SW 1271 (cell line): ENCODE measurements at regions not wholly inside any gene's neighbourhood (a gene's known extent, or its start where the extent isn't known, plus 50 kb on each side); places are given as distances from the start of the nearest gene placed in this dataset.
A peak's percentile ranks its signal among the peaks of the same experiment; 100 is the strongest.

Experiments used
- DNase-seq, 2 experiments: peaks; one replicate each; lab custom pipeline; 2025; lab: John Stamatoyannopoulos, UW

DNA sequence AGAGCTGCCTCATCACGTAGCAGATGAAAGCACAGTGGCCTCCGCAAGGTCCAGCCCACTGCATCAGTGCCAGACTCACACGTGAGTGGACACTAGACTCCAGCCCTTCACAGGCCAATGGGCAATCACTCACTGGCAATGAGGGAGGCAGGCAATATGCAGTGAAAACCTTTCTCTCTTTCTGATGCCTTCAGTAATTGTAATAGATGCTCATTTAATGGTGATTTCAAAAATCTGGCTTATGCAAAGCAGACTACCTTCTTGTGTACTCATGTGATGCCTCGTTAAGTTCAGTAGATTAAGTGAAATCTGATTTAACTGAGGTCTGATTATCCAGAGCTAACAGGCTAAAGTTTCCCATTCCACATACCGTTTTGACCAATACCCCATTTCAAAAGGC, 546.9 kb downstream of the MIAT start:
- DNase-seq = no peak

DNA sequence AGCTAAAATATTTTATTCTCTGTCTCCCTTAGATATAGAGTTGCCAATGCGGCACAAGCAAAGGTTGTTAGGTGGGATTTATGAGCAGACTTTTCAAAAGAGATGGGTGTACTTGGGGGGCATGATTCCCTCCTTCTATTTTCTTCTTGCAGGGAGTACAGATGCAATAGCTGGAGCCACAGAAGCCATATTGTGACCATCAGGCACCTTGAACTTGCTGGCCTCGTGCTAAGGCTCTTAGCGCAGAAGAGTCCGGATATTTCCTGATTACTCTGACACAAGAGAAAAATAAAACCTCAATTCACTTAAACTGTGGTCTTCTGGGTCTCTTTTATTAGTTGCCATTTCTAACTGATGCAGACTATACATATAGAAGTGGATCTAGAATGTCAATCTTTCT, 547.4 kb downstream of the MIAT start:
- DNase-seq = no peak

DNA sequence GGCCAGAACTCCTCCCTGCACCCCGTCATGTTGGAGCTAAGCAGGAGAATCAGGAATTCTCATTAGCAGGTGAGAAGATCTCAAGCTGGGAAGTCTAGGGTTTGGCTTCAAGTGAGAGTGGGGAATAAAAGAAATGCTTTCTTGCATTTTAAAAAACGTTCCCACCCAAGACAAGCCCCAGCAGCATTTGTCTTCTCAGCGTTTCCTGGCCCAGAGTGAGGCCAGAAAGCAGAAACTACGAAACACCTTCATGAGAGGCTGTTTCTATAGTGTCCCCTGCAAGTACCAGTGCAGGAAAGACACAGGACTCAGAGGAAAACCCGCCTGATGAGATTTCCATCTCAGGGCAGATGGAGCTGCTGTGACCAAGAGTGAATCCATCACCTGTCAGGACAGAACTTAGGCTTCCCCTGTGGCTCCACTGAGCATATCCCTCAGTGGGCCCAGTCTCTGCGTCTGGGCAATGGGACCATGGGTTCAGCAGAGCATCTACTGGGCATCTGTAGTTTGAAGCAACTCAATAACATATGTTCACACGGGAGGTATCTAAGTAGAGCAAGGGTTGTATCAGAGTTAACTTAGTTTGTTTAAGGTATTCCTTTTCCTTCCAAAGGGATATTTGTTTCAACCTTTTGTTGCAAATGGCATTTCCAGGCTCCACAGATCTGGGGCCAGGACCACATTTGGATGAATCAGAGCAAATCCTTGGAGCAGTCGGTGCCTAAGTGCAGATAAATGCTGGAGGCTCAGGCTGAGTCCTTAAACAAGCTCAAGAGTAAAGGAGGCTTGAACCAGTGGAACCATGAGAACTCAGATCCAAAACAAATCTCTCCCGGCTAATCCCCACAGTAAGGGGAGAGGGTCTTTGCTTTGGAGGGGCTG, 548.3 kb downstream of the MIAT start:
- no peak for DNase-seq

DNA sequence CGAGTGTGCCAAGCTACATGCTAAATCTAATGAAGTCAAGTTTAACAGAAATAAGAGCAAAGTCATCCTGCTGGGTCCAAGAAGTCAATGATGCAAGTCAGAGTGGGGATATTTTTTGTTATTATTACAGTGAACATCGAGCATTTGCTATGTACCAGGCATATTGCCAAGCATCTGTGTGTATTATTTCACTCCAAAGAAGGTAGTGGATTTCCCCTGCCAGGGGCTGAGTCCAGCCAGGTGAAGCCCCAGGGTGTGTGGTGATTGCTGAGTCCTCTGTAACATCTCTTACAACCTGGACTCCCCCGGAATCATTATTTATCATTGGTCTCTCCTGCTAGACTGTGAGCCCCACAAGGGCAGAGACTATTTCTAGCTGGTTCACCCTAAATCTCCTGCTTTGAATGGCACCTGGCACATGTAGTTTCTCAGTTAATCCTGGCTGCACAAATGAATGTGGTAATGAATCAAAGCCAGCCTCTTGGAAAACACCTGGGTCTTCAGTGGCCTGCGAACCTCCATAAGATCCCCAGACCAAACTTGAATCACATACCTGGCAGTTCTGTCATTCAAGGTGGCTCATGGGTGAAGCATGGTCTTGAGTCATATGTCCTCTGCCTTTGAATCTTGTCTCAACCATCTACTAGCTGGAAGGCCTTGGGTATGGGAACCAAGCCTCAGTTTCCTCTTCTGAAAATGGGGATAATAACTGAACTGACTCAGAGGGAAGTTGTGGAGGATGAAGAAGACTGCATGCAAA, 549.2 kb downstream of the MIAT start:
- DNase-seq = no peak

DNA sequence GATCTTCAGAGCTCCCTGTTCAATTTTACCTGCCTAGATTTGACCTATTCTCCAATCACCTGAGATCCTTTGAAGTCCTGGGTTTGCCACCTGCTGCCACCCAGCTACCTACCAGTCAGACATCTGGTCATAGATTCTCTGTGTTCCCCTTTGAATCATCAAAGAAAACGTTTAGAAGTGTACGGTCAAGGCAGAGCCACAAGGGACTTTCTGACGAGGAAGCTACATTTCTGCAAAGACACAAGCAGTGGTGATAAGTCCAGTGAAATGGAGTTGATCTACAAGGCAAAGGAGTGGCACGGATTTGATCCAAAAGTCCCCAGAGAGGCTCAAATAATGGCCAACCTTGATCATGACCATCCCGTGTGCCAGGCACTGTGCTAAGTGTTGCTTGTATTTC, 549.9 kb downstream of the MIAT start:
- DNase-seq = no peak

DNA sequence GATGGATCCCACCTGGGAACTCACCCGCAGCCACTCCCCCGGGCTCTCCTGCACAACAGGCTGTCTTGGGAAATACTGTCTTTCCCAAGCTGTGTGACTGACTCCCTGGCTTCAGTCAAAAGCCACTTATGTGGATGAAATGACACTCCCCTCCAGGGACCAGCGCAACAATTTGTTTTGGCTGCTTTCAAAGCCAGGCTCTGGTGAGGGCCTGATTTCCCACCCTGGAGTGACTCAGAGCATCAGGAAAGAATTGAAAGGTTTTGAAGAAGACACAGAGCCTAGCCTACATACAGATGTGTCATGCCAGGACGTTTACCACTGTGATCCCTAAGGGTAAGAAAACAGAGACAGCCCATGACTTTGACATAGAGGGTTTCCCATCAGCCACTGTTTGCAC, 550.5 kb downstream of the MIAT start:
- DNase-seq = no peak

DNA sequence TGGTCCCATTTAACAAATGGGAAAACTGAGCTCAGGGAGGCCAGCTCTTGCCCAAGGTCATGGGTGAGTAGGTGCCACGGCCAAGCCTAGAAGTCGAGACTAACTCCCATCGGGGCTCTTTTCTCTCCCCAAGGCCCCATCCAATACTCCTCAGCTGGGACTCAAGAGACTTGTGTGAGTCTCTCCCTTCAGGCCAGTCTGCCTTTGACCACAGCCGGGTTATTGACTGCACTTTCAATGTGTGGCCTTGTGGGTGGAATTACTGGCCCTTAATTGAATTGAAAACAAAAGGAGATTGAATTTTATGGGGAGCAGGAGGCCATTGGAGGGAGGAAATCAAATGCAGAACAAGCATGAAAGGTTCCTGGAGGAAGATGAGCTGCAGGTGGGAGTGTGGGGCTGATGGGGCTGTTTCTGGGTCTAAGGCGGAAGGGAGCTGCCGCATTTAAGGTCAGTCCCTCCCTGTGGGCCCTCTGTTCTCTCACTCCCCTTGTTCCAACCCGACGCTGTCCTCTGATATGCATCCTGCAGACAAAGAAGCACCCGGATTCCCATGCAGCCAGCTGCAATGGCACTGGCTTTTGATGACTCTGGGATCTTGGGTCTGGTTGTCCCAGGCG, 552.8 kb downstream of the MIAT start:
- no peak for DNase-seq

DNA sequence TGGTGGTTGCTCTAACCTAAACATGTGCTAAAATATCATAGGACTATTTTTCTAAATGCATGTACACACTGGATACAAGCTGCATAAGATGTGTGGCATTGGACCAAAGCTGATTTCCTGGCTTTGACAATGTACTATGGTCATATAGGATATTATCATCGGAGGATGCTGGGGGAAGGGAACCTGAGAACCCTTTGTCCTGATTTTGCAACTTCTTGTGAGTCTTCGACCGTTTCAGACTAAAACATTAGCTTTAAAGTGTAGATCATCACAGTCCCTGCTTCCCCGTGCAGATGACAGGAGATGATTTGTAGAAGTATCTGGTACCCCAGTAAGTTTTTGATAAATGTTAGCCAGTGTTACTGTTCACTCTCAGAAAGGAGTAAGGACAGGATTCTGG, 554.7 kb downstream of the MIAT start:
- no peak for DNase-seq

DNA sequence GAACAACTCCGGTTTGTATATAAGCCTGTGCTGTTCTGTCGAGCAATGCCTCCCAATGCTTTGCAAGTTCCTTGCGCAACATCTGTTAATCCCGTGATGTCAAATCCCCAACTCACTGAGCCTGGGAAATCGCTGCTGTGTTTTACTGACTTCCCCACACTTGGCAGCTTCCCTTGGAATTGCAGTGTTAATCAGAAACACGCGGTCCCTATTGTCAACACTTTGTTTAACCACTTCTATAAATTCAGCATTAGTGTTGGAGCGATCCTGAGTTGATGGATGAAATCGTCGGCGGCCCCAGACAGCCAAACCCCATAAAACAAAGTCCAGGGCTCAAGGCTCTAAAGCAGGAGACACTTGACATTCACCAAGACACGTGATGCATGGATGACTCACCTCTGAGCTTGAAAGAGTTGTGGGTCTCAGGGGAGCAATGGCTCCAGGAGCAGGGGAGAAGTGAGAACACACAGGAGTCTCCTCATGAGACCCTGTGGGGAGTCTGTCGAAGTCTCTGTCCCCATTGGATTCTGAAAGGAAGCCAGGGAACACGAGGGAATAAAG, 555.3 kb downstream of the MIAT start:
- no peak for DNase-seq

DNA sequence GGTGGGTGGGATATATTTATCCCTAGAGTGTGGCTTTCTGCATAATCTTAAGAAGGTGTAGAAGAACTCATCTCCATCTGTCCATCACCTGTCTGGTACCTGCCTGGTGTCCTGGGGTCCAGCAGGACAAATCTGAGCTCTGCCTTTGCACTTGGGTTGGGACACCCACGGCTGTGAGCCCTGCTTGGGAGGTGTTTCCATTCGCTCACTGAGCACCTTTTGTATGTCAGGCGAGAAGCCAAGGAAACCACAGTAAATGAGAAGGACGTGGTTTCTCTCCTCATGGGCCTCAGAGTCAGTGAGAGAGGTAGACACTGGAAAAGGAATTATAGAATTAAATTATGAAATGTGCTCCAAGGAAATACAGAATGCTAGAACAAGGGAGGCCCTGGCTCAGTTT, 555.9 kb downstream of the MIAT start:
- DNase-seq = no peak

DNA sequence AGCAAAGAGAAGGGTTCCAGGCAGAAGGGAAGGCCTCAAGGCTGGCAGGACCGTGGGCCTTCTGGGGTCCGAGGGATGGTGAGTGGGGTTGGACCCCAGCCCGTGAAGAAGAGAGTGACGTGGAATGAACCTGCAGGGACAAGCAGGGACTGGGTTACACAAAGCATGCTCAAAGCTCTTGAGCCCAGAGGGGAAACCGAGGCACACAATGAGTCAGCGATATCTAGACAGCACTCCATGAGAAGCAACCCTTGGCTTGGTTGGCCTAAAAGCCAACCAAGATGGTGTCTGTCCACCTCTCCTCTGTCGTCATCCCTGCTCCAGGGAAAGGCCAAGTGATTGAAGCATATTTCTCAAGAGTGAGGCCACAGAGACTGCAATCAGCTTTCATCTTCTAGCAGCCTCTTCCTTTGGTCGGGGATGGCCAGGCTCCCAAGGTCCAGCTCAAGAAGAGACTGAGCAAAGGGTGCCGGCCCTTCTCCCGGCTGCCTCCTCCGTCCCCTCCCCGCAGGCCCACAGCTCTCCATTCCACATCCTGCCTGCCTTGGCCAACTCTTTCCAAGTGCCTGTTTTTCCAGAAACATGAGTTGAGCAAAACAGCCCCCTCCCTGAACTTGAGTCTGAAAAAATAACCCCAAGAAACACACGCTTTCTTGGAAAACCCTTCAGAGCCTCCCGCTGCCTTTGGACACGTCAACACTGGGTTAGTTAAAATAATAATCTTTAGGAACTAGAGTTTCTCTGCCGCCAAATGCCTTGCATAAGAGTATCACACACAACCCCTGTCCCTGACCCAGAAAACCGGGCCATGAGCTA, 556.6 kb downstream of the MIAT start:
- DNase-seq = no peak

DNA sequence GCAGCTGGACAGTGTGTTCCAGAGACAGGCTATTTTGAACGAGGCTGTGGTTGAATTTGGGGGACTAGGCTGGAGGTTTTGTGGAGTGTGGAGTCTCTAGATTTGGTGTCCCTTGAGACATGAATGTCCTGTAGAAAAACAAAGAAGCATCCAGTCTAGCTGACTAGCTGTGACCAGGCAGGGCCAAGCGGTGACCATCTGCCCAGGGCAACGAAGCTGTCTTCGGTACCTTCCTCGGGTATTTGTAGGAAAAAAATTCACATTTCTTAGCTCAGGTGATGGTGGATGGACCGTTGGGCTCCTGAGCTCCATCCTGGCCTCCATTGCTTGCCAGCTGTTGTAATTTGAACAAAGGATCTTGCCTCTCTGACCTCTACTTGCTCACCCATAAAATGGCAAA, 557.3 kb downstream of the MIAT start:
- no peak for DNase-seq

DNA sequence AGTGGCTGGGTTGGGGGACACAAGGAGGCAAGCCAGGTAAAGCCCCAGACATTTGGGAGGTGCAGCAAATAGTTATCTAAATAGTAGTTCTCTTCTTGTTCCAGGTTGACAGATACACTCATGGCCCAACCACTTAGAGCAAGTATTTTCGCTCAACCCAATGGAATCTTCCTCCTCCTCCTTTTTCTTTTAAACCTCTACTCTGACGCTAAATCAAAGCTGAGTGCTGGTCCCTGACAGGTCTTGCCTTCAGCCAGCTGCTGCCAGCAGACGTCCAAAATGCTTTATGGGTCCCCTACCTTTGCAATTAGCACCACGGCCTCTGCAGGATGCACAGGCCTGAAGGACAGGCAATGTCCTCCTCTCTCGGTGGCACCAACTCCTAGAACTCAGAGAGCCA, 558.5 kb downstream of the MIAT start:
- DNase-seq = no peak

DNA sequence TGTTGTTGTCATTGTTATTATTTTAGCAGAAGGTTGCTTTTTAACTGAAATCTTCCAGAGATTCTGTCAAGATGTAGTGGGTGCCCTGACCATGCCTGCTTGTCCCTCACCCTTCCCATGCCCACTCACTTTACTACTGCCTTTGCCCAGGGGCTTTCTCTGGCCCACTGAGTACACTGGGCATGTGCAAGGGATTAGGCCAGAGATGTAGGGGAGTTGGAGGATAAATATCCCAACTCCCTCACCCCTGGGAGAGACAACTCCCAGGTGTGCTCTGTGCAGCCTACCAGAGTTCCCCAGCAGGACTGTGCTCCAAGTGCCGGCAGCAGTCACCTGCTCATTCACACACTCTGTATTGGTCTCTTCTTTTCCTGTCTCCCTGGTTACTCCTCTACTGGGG, 559.1 kb downstream of the MIAT start:
- no peak for DNase-seq

DNA sequence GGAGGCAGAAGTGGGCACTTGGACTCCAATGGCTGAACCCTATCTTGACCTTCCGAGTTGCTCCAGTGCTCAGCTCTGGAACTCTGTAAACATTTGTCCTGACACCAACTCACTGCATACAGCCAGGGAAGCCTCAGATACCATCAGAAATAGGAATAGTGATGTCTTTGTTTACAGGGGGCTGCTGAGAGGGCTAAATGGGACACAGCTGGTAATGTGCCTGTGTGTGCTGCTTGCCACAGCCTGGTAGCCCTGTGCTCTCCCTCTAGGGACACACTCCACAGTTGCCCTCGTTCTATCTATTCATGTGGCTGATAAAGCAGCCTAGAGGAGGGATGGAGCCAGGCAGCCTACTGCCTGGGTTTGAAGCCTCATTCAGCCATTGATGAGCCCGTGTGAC, 559.8 kb downstream of the MIAT start:
- DNase-seq = no peak

DNA sequence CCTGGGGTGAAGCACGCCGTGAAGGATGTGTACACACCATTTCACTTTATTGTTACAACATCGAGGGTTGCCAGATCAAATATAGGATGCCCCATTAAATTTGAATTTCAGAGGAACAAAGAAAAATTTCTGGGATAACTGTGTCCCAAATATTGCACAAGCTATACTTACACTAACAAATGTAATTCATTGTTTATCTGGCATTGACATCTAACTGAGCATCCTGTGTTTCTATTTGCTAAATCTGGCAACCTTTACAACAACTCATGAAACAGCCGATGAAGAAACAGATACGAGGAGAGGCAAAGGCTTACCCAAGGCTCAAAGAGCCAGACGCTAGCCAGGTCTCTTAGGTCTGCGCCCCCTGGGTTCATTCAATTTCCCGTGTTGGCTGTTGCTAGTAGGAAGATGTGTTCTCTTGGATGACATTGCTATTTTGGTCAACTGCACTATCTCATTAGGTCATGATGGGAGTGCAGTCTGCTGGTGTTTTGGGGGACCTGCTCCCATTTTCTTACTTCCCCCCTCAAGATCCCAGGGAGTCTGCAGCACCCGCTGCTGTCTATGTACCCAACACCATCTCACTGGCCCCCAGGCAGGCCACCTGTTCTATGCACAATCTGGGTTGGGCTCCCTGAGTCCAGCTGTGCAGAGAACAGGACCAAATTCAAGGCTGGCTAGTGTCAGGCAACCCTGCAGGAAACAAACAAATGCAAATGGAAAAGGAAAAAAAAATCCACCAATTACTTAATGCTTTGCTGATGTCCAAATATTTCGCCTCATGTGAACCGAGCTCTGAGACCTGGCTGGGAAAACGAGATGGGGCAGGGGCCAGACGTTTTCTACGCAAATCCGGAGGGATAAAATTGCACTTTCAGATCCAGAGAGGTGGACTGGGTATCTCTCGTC, 560.9 kb downstream of the MIAT start:
- no peak for DNase-seq

DNA sequence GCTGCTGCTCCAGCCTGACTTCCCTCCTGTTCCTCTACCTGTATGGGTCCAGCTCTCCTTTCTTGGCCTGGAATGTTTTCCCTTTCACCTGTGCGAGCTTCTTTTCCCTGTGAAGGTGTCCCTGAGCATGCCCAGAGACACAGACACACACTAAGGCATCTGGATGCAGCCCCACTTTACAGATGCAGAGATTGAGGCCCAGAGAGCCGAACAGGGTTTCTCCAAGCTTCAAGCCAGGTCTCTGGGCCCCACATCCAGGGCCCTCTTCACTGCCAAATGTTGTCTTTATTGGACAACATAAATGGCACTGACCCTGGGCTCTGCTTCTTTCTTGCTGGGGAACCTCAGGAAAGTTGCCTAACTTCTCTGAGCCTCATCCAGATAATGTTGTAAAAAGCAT, 561.6 kb downstream of the MIAT start:
- no peak for DNase-seq

DNA sequence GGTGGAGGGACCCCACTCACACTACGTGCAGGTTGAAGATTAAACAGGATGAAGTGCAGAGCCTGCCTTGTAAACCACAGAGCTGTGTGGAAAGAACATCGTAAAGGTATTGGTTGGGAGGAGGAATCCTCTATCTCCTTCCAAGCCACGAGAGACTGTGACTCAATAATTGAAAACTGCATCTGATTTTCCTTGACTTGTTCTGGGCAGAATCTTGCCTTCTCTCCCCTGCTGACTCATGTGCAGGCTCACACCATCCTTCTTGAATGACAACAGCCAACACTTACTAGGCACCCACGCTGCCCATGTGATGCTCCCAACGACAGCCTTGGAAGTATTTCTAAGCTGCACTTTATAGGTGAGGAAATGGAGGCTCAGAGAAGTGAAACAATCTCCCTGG, 563.0 kb downstream of the MIAT start:
- no peak for DNase-seq

DNA sequence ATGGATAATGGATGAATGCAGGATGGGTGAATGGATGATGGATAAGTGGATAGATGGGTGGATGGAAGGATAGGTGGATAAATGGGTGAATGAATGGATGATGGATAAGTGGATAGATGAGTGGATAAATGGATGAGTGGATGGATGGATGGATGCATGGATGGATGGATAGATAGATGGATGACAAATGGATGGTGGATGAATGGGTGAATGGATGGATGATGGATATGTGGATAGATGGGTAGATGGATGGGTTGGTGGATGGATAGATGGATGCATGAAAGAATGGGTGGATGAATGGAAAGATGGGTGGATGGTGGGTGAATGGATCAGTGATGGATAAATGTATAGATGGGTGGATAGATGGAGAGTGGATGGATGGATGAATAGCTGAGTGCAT, 564.8 kb downstream of the MIAT start:
- DNase-seq = no peak

DNA sequence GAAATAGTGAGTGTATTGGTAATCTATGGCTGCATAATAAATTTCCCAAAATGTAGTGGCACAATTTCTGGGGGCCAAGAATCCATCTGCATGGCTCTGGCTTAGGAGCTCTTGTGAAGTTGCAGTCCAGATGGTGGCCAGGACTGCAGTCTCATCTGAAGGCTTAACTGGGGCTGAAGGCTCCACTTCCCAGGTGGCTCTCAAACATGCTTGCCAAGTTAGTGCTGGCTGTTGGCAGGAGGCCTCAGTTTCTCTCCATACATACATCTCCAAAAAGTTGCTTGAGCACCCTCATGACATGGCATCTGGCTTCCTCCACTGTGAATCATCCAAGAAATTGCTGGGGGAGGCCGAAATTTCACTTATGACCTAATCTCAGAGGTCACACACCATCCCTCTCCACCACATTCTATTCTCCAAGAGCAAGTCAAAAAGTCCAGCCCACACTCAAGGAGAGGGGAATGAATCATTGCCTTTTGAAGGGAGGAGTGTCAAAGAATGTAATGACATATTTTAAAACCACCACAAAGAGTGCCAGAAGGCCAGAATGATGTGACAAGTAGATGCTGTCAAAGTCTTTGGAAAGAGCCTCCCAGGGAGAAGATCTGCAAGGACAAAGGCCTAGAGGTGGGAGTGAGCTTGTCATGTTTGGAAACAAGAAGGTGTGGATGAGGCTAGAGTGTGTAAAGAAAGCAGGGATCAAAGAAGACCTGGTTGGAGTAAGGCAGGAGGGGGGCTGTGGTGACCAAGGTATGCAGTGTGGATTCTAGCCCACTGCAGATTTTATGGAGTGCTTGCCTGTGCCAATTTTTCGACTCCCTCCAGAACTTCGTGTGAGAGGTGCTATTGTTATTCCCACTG, 566.2 kb downstream of the MIAT start:
- DNase-seq = peak; percentile 20 to 53
